ENCODE measurements at regions not wholly inside any gene's neighbourhood (a gene's known extent, or its start where the extent isn't known, plus 50 kb on each side); places are given as distances from the start of the nearest gene placed in this dataset.

- no peak for DNase-seq (ENCODE audit: low read depth in 3 of 3, low spot score in 1 of 3)
These were observed 186.2 kb downstream of the ERMARD start for GRCh38 chr6:169937389-169938261.

- DNase-seq (ENCODE audit: low read depth in 3 of 3, low spot score in 1 of 3): no peak
These were observed 185.0 kb downstream of the ERMARD start for GRCh38 chr6:169936355-169936975.

- no peak for DNase-seq (ENCODE audit: low read depth in 3 of 3, low spot score in 1 of 3)
These were observed 184.4 kb downstream of the ERMARD start for GRCh38 chr6:169935861-169936260.

- DNase-seq (ENCODE audit: low read depth in 3 of 3, low spot score in 1 of 3): no peak
These were observed 183.9 kb downstream of the ERMARD start for GRCh38 chr6:169935348-169935718.

- DNase-seq (ENCODE audit: low read depth in 3 of 3, low spot score in 1 of 3): no peak
These were observed 183.4 kb downstream of the ERMARD start for GRCh38 chr6:169934699-169935347.

- no peak for DNase-seq (ENCODE audit: low read depth in 3 of 3, low spot score in 1 of 3)
These were observed 182.6 kb downstream of the ERMARD start for GRCh38 chr6:169933839-169934698.

- DNase-seq (ENCODE audit: low read depth in 3 of 3, low spot score in 1 of 3): no peak
These were observed 181.9 kb downstream of the ERMARD start for GRCh38 chr6:169933251-169933821.

GRCh38 chr6:169932491-169932890 lies 181.1 kb downstream of the ERMARD start:
- no peak for DNase-seq (ENCODE audit: low read depth in 3 of 3, low spot score in 1 of 3)

GRCh38 chr6:169931261-169931660 lies 179.8 kb downstream of the ERMARD start:
- no peak for DNase-seq (ENCODE audit: low read depth in 3 of 3, low spot score in 1 of 3)

- no peak for DNase-seq (ENCODE audit: low read depth in 3 of 3, low spot score in 1 of 3)
These were observed 179.4 kb downstream of the ERMARD start for GRCh38 chr6:169930799-169931198.

GRCh38 chr6:169927711-169928110 lies 176.3 kb downstream of the ERMARD start:
- DNase-seq (ENCODE audit: low read depth in 3 of 3, low spot score in 1 of 3): no peak

- no peak for DNase-seq (ENCODE audit: low read depth in 3 of 3, low spot score in 1 of 3)
These were observed 175.4 kb downstream of the ERMARD start for GRCh38 chr6:169926617-169927417.

- no peak for DNase-seq (ENCODE audit: low read depth in 3 of 3, low spot score in 1 of 3)
These were observed 172.3 kb downstream of the ERMARD start for GRCh38 chr6:169923468-169924464.

- DNase-seq (ENCODE audit: low read depth in 3 of 3, low spot score in 1 of 3): no peak
These were observed 170.7 kb downstream of the ERMARD start for GRCh38 chr6:169921853-169922824.

GRCh38 chr6:169921217-169921616 lies 169.8 kb downstream of the ERMARD start:
- DNase-seq (ENCODE audit: low read depth in 3 of 3, low spot score in 1 of 3): no peak

- DNase-seq (ENCODE audit: low read depth in 3 of 3, low spot score in 1 of 3): no peak
These were observed 169.1 kb downstream of the ERMARD start for GRCh38 chr6:169920359-169921020.

- no peak for DNase-seq (ENCODE audit: low read depth in 3 of 3, low spot score in 1 of 3)
These were observed 167.6 kb downstream of the ERMARD start for GRCh38 chr6:169918954-169919549.
